Gastroesophageal sphincter (tissue), 4 donors: ENCODE measurements at regions not wholly inside any gene's neighbourhood (a gene's known extent, or its start where the extent isn't known, plus 50 kb on each side); places are given as distances from the start of the nearest gene placed in this dataset.

ENCODE experiments used
- ATAC-seq: fragments of 150-250 bp; one replicate; pipeline ENCODE4 v1.9.1; 2016; ENCODE audit warnings: mild to moderate bottlenecking, moderate library complexity
- H3K27ac ChIP-seq, 4 donors: fragments of 200-600 bp; sonication (generic) in 3 of 4; 1 replicate in 3 of 4; 2 replicates in 1 of 4; pipeline ENCODE4 v1.5.1; 2016 to 2019
- H3K27me3 ChIP-seq: fragments of 200-600 bp; sonication (generic); one replicate; pipeline ENCODE4 v1.5.1; 2019
- H3K36me3 ChIP-seq, 2 donors: fragments of 200-600 bp; sonication (generic); one replicate each; pipeline ENCODE4 v1.5.1; 2019; ENCODE audit warnings: control low read depth in 1 of 2
- H3K4me1 ChIP-seq, 3 donors: fragments of 200-600 bp; sonication (generic); 1 replicate in 2 of 3; 2 replicates in 1 of 3; pipeline ENCODE4 v1.5.1; 2016 to 2019; ENCODE audit warnings: control low read depth in 2 of 3
- H3K4me3 ChIP-seq, 2 donors: fragments of 200-600 bp; sonication (generic); one replicate each; pipeline ENCODE4 v1.5.1; 2019; ENCODE audit warnings: mild to moderate bottlenecking in 1 of 2, moderate library complexity in 1 of 2
- H3K9me3 ChIP-seq, 3 donors: fragments of 200-600 bp; sonication (generic); one replicate each; pipeline ENCODE4 v1.5.1; 2017 to 2019; ENCODE audit warnings: control low read depth in 2 of 3
- EP300 ChIP-seq: sonication (generic); formaldehyde crosslinking; IDR thresholded peaks from one replicate; pipeline ENCODE4 v1.6.1; 2017; ENCODE audit warnings: antibody characterized with exemption, mild to moderate bottlenecking
- POLR2A ChIP-seq, 2 donors: fragments of 450-650 bp; IDR thresholded peaks; one replicate each; pipeline ENCODE4 v1.6.1; 2017; ENCODE audit warnings: antibody characterized with exemption in 2 of 2, mild to moderate bottlenecking in 2 of 2, moderate library complexity in 1 of 2
- POLR2AphosphoS5 ChIP-seq: sonication (generic); formaldehyde crosslinking; IDR thresholded peaks from one replicate; pipeline ENCODE4 v1.6.1; 2017; ENCODE audit warnings: antibody characterized with exemption
- WGBS, 2 donors: methylation state at CpG; one replicate each; pipeline ENCODE4 v1.1.5; 2018; ENCODE audit warnings: low coverage in 1 of 2; 5-methylcytosine and 5-hydroxymethylcytosine counted together
- TF ChIP-seq, protein P1 (sequence below), 4 experiments: fragments of 200-600 bp in 2 of 4; fragments of 450-650 bp in 2 of 4; sonication (generic) in 1 of 4; IDR thresholded peaks; one replicate each; pipeline ENCODE4 v1.5.1; 2017 to 2019; ENCODE audit warnings: antibody characterized with exemption in 4 of 4, mild to moderate bottlenecking in 2 of 4, moderate library complexity in 2 of 4

DNA sequence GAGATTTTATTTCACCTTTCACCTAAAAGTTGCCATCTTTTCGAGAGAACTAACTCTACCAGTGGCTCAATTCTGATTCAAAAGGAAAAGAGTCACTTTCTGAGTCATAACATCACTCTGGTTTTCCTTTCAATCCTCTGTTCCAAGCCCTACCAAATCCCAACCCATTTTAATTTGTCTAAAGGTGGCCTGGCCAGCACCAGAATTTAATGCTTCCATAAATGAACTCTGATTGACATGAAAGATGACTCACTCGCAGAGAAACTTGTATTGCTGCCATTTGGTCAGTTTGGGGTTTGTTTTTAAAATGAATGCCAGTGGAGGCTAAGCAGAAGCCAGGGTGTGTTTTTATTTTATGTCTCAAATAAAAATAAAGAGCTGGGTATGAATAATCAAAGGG lies 117.4 kb upstream of the SOX5 start:
- Histone ChIP-seq H3K4me3 (no peak overlapping the region), H3K9me3 (no peaks in the 10 kb centered on the region), H3K27me3 (no peaks in the 10 kb centered on the region), H3K4me1 (peaks cover 3 to 26% (median 4%) of the 10 kb centered on the region in 3 donors), H3K27ac (no peak overlapping the region), H3K36me3 (no peaks in the 10 kb centered on the region)
- ATAC-seq = no peak
- 34 to 42% methylated on average over 2 of the region's 2 CpGs for WGBS, 2 donors
- TF ChIP-seq POLR2AphosphoS5 (peak; percentile 62), EP300 (no peak)

DNA sequence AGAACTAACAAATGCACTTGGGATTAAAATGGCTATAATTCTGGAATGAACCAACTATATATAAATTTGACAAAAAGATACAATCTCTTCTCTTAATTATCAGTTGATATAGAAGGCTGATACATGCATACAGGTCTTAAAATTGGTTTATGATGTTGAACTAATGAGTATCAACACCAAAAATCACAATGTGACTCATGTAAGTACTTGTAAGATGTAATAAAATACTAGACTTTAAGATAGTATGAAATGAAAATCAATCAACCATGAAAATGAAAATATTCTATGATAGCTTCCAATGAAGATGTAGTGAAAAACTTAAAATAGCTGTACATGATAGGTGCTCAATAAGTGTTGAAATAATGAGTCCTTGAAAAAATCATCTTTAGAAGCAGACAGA lies 116.6 kb upstream of the SOX5 start:
- H3K27ac ChIP-seq = no peak overlapping the region
- TF ChIP-seq POLR2A (IDR thresholded peaks at IDR 0.05) = no peak
- TF ChIP-seq POLR2AphosphoS5 = no peak
- TF ChIP-seq, protein P1, sequence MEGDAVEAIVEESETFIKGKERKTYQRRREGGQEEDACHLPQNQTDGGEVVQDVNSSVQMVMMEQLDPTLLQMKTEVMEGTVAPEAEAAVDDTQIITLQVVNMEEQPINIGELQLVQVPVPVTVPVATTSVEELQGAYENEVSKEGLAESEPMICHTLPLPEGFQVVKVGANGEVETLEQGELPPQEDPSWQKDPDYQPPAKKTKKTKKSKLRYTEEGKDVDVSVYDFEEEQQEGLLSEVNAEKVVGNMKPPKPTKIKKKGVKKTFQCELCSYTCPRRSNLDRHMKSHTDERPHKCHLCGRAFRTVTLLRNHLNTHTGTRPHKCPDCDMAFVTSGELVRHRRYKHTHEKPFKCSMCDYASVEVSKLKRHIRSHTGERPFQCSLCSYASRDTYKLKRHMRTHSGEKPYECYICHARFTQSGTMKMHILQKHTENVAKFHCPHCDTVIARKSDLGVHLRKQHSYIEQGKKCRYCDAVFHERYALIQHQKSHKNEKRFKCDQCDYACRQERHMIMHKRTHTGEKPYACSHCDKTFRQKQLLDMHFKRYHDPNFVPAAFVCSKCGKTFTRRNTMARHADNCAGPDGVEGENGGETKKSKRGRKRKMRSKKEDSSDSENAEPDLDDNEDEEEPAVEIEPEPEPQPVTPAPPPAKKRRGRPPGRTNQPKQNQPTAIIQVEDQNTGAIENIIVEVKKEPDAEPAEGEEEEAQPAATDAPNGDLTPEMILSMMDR (IDR thresholded peaks at IDR 0.05) = no peak
- no peak for TF ChIP-seq EP300
- no peak for ATAC-seq
- H3K4me3 ChIP-seq = no peak overlapping the region
- no peaks in the 10 kb centered on the region for H3K9me3 ChIP-seq
- H3K4me1 ChIP-seq = peaks cover 3 to 26% (median 4%) of the 10 kb centered on the region in 3 donors
- no peaks in the 10 kb centered on the region for H3K27me3 ChIP-seq
- no peaks in the 10 kb centered on the region for H3K36me3 ChIP-seq

DNA sequence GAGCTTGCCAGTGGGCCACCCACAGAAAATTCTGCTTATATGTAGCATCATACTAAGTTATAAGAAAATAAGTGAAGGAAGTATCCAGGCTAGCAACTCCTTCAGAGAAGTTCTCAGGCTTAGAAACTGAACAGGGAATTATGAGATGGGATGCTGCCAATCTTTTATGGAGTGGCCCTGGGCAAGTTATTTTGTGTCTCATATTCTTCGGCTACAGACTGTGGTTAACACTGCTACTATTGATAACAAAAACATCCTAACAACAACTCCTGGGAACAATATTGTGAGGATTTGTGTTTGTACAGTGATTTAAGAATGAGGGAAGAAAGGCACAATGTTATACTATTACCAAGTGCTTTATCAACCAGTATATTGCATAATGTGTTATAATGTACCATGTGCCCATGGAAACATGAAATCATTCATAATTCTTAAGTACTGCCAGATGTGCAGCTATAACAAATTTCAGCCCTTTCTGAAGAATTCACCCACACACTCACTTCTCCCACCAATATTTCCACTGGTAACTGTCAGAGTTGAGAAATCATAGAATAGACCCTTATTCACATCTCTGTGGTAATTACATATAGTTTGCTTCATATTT lies 113.3 kb upstream of the SOX5 start:
- H3K4me1 ChIP-seq = peaks cover 0 to 14% (median 4%) of the 10 kb centered on the region in 3 donors
- no peaks in the 10 kb centered on the region for H3K27me3 ChIP-seq
- 50 to 71% methylated on average over 1 of the region's 1 CpG for WGBS, 2 donors
- TF ChIP-seq, protein P1 (IDR thresholded peaks at IDR 0.05) = no peak
- TF ChIP-seq POLR2AphosphoS5 (no peak), POLR2A (IDR thresholded peaks at IDR 0.05) (no peak), EP300 (no peak)
- H3K27ac ChIP-seq = no peak overlapping the region
- no peak overlapping the region for H3K4me3 ChIP-seq
- H3K36me3 ChIP-seq = no peaks in the 10 kb centered on the region
- H3K9me3 ChIP-seq = no peaks in the 10 kb centered on the region
- no peak for ATAC-seq

DNA sequence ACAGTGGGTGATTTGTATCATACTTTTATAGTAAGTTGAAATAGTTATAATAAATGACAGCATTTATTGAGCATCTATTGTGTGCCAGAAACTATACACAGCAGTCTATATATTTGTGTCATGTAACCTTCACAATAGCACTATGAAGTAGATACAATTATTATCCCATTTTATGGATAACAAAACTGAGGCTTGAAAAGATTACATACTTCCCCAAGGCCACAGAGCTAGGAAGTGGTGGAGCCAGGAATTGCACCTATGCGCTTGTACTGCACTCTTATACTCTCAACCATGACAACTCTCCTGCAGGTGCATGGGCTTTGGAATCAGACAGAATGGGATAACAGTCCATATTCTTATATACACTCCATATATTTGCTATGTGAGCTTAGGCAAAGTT lies 110.6 kb upstream of the SOX5 start:
- H3K9me3 ChIP-seq = no peaks in the 10 kb centered on the region
- no peaks in the 10 kb centered on the region for H3K36me3 ChIP-seq
- ATAC-seq = no peak
- no peak overlapping the region for H3K27ac ChIP-seq
- H3K27me3 ChIP-seq = no peaks in the 10 kb centered on the region
- no peaks in the 10 kb centered on the region for H3K4me1 ChIP-seq
- WGBS, 2 donors = 80 to 100% methylated on average over 1 of the region's 1 CpG
- H3K4me3 ChIP-seq = no peak overlapping the region
- TF ChIP-seq, protein P1 (IDR thresholded peaks at IDR 0.05) = no peak
- no peak for TF ChIP-seq POLR2AphosphoS5
- no peak for TF ChIP-seq POLR2A (IDR thresholded peaks at IDR 0.05)
- TF ChIP-seq EP300 = no peak

DNA sequence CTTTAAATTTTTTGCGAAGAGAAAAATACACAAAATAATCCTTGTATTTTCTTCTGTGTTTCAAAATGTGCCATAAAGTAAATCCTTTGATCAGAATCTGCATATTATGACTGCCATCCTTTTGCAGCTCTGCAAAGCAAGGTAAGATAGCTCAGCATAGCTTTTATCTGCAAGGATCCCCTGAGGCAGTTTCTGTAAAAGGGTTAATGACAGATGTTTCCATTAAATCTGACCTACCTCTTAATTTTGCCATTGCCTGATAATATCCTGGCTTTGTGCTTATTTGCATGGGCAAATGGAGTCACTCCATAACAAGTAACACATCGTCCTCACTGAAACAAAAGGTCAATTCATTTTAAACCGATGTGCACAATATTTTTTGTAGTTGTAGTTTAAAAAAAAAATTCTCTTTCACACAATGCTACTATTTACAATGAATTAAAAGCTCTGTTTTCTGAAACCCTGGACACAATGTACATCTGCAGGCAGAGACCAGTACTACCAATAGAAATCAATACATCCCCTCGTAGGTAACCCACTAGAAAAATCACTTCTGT lies 108.5 kb upstream of the SOX5 start:
- H3K27me3 ChIP-seq = no peaks in the 10 kb centered on the region
- H3K27ac ChIP-seq = no peak overlapping the region
- ATAC-seq = no peak
- peaks cover 0 to 13% (median 0%) of the 10 kb centered on the region in 3 donors for H3K4me1 ChIP-seq
- H3K36me3 ChIP-seq = no peaks in the 10 kb centered on the region
- TF ChIP-seq, protein P1 (IDR thresholded peaks at IDR 0.05) = no peak
- TF ChIP-seq POLR2AphosphoS5 = no peak
- no peak for TF ChIP-seq POLR2A (IDR thresholded peaks at IDR 0.05)
- TF ChIP-seq EP300 = no peak
- no peaks in the 10 kb centered on the region for H3K9me3 ChIP-seq
- H3K4me3 ChIP-seq = no peak overlapping the region
- WGBS, 2 donors = 75 to 89% methylated on average over 4 of the region's 4 CpGs
